K562 (cell line): ENCODE measurements at regions not wholly inside any gene's neighbourhood (a gene's known extent, or its start where the extent isn't known, plus 50 kb on each side); places are given as distances from the start of the nearest gene placed in this dataset.

Experiments used
- ATAC-seq: fragments of 200-7000 bp; cut with Tn5 transposase; 3 replicates; pipeline ENCODE4 v1.9.1; 2020; ENCODE audit warnings: moderate library complexity
- BruUV-seq: library from RNA; stranded (reverse); fragments of 400-500 nt; replicated peaks from 2 replicates; lab custom pipeline; 2021; lab: Mats Ljungman, UMichigan
- CTCF ChIA-PET: fragments of 300-600 bp; formaldehyde crosslinking; extraction: SDS; loops from one replicate; lab custom pipeline; 2021; ENCODE audit warnings: low intra/inter-chr PET ratio; lab: Yijun Ruan, JAX
- POLR2A ChIA-PET: fragments of 300-600, 350-650 bp; sonication (Branson Sonifier 250); formaldehyde crosslinking; extraction: SDS; loops from one replicate; lab custom pipeline; 2021; ENCODE audit warnings: antibody characterized with exemption, inconsistent platforms; lab: Yijun Ruan, JAX
- DNase-seq, 4 experiments: peaks; one replicate each; pipeline versions ENCODE4 v3.0.0 to v3.0.0-alpha.2; 2011 to 2018; ENCODE audit warnings: low spot score in 3 of 4, mixed read lengths in 3 of 4; ENCODE audit errors: extremely low read depth in 1 of 4
- FAIRE-seq: peaks from 2 replicates; lab custom pipeline; 2011; peaks lifted over from hg19 to GRCh38; lab: Jason Lieb, UNC
- H2AFZ ChIP-seq: 2 replicates; pipeline ENCODE4 v1.6.0; 2011; ENCODE audit warnings: low read depth, low read length, control low read depth, inconsistent platforms
- H3K27ac ChIP-seq: fragments of 200-600 bp; 3 replicates; pipeline ENCODE4 v1.8.0; 2011; ENCODE audit warnings: low read depth, mild to moderate bottlenecking, control low read depth, inconsistent platforms, low read length, moderate library complexity, mixed read lengths; ENCODE audit errors: extremely low read depth
- H3K27me3 ChIP-seq, 2 experiments: fragments of 300-600 bp in 1 of 2; 2 replicates in 1 of 2; 3 replicates in 1 of 2; pipeline versions ENCODE4 v1.6.0 to v1.8.0; 2011; ENCODE audit warnings: inconsistent platforms in 2 of 2, low read length in 2 of 2, mild to moderate bottlenecking in 1 of 2, mixed read lengths in 1 of 2, moderate library complexity in 1 of 2; ENCODE audit not compliant: control insufficient read depth in 2 of 2, insufficient read depth in 2 of 2
- H3K36me3 ChIP-seq: fragments of 300-600 bp; 3 replicates; pipeline ENCODE4 v1.8.0; 2011; ENCODE audit warnings: mild to moderate bottlenecking, low read length, inconsistent platforms; ENCODE audit not compliant: control insufficient read depth, insufficient read depth
- H3K4me1 ChIP-seq, 2 experiments: fragments of 200-600 bp in 1 of 2; replicated peaks in 1 of 2; 2 replicates in 1 of 2; 3 replicates in 1 of 2; pipeline versions ENCODE4 v1.5.1 to v1.8.0; 2011; ENCODE audit warnings: inconsistent platforms in 2 of 2, low read length in 2 of 2, mild to moderate bottlenecking in 1 of 2, mixed read lengths in 1 of 2, moderate library complexity in 1 of 2; ENCODE audit not compliant: control insufficient read depth in 2 of 2, insufficient read depth in 2 of 2
- H3K4me2 ChIP-seq: 2 replicates; pipeline ENCODE4 v1.6.1; 2011; ENCODE audit warnings: low read length, control low read depth, inconsistent platforms, mixed read lengths; ENCODE audit not compliant: insufficient read depth
- H3K4me3 ChIP-seq: fragments of 200-600 bp; sonication (generic), shearing (Covaris generic); 2 replicates; pipeline ENCODE4 v1.5.1; 2016; ENCODE audit warnings: control low read depth, inconsistent platforms
- H3K79me2 ChIP-seq: fragments of 200-600 bp; 3 replicates; pipeline ENCODE4 v1.8.0; 2011; ENCODE audit warnings: low read length, inconsistent platforms; ENCODE audit not compliant: control insufficient read depth, insufficient read depth
- H3K9ac ChIP-seq, 2 experiments: 2 replicates each; pipeline versions ENCODE4 v1.6.0 to v1.6.1; 2011; ENCODE audit warnings: low read depth in 2 of 2, low read length in 2 of 2, control low read depth in 1 of 2, inconsistent platforms in 1 of 2, mild to moderate bottlenecking in 1 of 2, mixed read lengths in 1 of 2; ENCODE audit not compliant: insufficient read depth in 1 of 2
- H3K9me1 ChIP-seq: one replicate; pipeline ENCODE4 v1.6.0; 2011; ENCODE audit warnings: inconsistent platforms, mild to moderate bottlenecking, low read length, moderate library complexity; ENCODE audit not compliant: control insufficient read depth, insufficient read depth
- H3K9me3 ChIP-seq: replicated peaks from 2 replicates; pipeline ENCODE4 v1.5.1; 2011; ENCODE audit warnings: low read depth, low read length, inconsistent platforms; ENCODE audit not compliant: control insufficient read depth, insufficient read depth
- H4K20me1 ChIP-seq: replicated peaks from 2 replicates; pipeline ENCODE4 v1.6.1; 2011; ENCODE audit warnings: low read length, inconsistent platforms, mixed read lengths; ENCODE audit not compliant: control insufficient read depth, insufficient read depth
- ATF4 ChIP-seq: fragments of 450-650 bp; formaldehyde crosslinking; IDR thresholded peaks from 2 replicates; pipeline ENCODE4 v1.4.0; 2022; ENCODE audit warnings: mild to moderate bottlenecking, moderate library complexity
- BMI1 ChIP-seq: fragments of 150-350 bp; IDR thresholded peaks from 2 replicates; pipeline ENCODE4 v1.6.1; 2014; ENCODE audit warnings: low read length
- C11orf30 ChIP-seq: fragments of 450-650 bp; IDR thresholded peaks from 2 replicates; pipeline ENCODE4 v1.6.1; 2016; ENCODE audit warnings: low read depth, mild to moderate bottlenecking
- EHMT2 ChIP-seq: fragments of 450-650 bp; IDR thresholded peaks from 2 replicates; pipeline ENCODE4 v1.6.1; 2018; ENCODE audit warnings: antibody characterized with exemption
- MBD2 ChIP-seq: sonication (generic); IDR thresholded peaks from 2 replicates; pipeline ENCODE4 v1.6.1; 2016; ENCODE audit warnings: low read depth, borderline replicate concordance
- MTA3 ChIP-seq: fragments of 450-650 bp; formaldehyde crosslinking; IDR thresholded peaks from 2 replicates; pipeline ENCODE4 v1.6.1; 2017; ENCODE audit warnings: mild to moderate bottlenecking, borderline replicate concordance
- NCOR1 ChIP-seq: fragments of 450-650 bp; IDR thresholded peaks from 2 replicates; pipeline ENCODE4 v1.6.1; 2016; ENCODE audit warnings: mild to moderate bottlenecking, moderate library complexity
- ZNF143 ChIP-seq: sonication (generic); formaldehyde crosslinking; IDR thresholded peaks from 2 replicates; pipeline ENCODE4 v1.9.0; 2022; ENCODE audit warnings: mild to moderate bottlenecking, missing genetic modification reagents
- ZNF232 ChIP-seq: sonication (generic); formaldehyde crosslinking; IDR thresholded peaks from 2 replicates; pipeline ENCODE4 v1.8.0; 2022; ENCODE audit warnings: mild to moderate bottlenecking, missing genetic modification reagents
- ZNF717 ChIP-seq: fragments of 250-450 bp; sonication (Bioruptor Pico); IDR thresholded peaks from 2 replicates; pipeline ENCODE4 v1.5.0; 2021
- WGBS: fragments of 100-300 bp; shearing (Covaris generic); methylation state at CpG from one replicate; pipeline ENCODE4 v1.1.6; 2016; ENCODE audit warnings: low coverage, mixed read lengths; ENCODE audit not compliant: insufficient coverage; ENCODE audit errors: missing lambda C conversion rate; 5-methylcytosine and 5-hydroxymethylcytosine counted together
- in situ Hi-C: fragments of 300-500 bp; cut with MboI; formaldehyde crosslinking; loops from 4 replicates; pipeline ENCODE4 v1.15.0; 2018; ENCODE audit warnings: inconsistent platforms, mixed read lengths
- intact Hi-C: fragments of 100-400 bp; cut with micrococcal nuclease; formaldehyde crosslinking; loops from 2 replicates; pipeline ENCODE4 v1.14.2; 2022
- TF ChIP-seq, protein P1 (sequence below): sonication (generic); formaldehyde crosslinking; IDR thresholded peaks from 2 replicates; pipeline ENCODE4 v1.8.0; 2022; ENCODE audit warnings: missing genetic modification reagents, mild to moderate bottlenecking, borderline replicate concordance

- FAIRE-seq (no peak), ATAC-seq (no peak), DNase-seq (no peak)
- ChIA-PET POLR2A (no interaction called here), CTCF (no interaction called here)
- WGBS, result 0% methylated on average over 2 of the region's 2 CpGs
- BruUV-seq, result no TSS peak
- H3K4me3 ChIP-seq, result no peak overlapping the region
- no peak overlapping the region for H2AFZ ChIP-seq
- H3K36me3 ChIP-seq, result no peaks in the 10 kb centered on the region
- TF ChIP-seq ZNF717, result no peak
- no peak for TF ChIP-seq NCOR1
- no peaks in the 10 kb centered on the region for H3K4me1 ChIP-seq
- H3K79me2 ChIP-seq, result no peaks in the 10 kb centered on the region
- H3K27me3 ChIP-seq, result no peaks in the 10 kb centered on the region; a peak in 1 of 5 replicates
- no peak overlapping the region for H3K27ac ChIP-seq
- H4K20me1 ChIP-seq, result no peaks in the 10 kb centered on the region
- intact Hi-C loops (no loop called here), in situ Hi-C loops (no loop called here)
- no peak overlapping the region for H3K9ac ChIP-seq
- H3K9me3 ChIP-seq, result no peaks in the 10 kb centered on the region
- H3K9me1 ChIP-seq, result no peaks in the 10 kb centered on the region
- no peak overlapping the region for H3K4me2 ChIP-seq
Measured at GRCh38 chr5:103364074-103364473, 105.5 kb downstream of the MACIR start.

- ChIA-PET CTCF (no interaction called here), POLR2A (no interaction called here)
- TF ChIP-seq ATF4 (no peak), MTA3 (no peak), C11orf30 (no peak), EHMT2 (no peak), MBD2 (no peak), ZNF232 (CRISPR knock-in tag) (no peak), BMI1 (no peak), ZNF143 (CRISPR knock-in tag) (no peak)
- TF ChIP-seq, protein P1, sequence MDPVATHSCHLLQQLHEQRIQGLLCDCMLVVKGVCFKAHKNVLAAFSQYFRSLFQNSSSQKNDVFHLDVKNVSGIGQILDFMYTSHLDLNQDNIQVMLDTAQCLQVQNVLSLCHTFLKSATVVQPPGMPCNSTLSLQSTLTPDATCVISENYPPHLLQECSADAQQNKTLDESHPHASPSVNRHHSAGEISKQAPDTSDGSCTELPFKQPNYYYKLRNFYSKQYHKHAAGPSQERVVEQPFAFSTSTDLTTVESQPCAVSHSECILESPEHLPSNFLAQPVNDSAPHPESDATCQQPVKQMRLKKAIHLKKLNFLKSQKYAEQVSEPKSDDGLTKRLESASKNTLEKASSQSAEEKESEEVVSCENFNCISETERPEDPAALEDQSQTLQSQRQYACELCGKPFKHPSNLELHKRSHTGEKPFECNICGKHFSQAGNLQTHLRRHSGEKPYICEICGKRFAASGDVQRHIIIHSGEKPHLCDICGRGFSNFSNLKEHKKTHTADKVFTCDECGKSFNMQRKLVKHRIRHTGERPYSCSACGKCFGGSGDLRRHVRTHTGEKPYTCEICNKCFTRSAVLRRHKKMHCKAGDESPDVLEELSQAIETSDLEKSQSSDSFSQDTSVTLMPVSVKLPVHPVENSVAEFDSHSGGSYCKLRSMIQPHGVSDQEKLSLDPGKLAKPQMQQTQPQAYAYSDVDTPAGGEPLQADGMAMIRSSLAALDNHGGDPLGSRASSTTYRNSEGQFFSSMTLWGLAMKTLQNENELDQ, result no peak
Measured at GRCh38 chr5:103362211-103362610, 103.6 kb downstream of the MACIR start.

More at GRCh38 chr5:103362211-103362610, 103.6 kb downstream of the MACIR start:
- Histone ChIP-seq H3K9me1 (no peaks in the 10 kb centered on the region), H3K27me3 (no peaks in the 10 kb centered on the region; a peak in 1 of 5 replicates), H3K27ac (no peak overlapping the region), H2AFZ (no peak overlapping the region), H3K9me3 (no peaks in the 10 kb centered on the region), H4K20me1 (no peaks in the 10 kb centered on the region), H3K9ac (no peak overlapping the region), H3K4me3 (no peak overlapping the region), H3K36me3 (no peaks in the 10 kb centered on the region), H3K4me2 (no peak overlapping the region), H3K79me2 (no peaks in the 10 kb centered on the region), H3K4me1 (no peaks in the 10 kb centered on the region)
- in situ Hi-C loops, result no loop called here
- no TSS peak for BruUV-seq
- no peak for DNase-seq
- 0% methylated on average over 3 of the region's 3 CpGs for WGBS
- no peak for FAIRE-seq
- no peak for ATAC-seq
- intact Hi-C loops, result no loop called here
